Right lobe of liver (tissue), 6 donors: ENCODE measurements at regions not wholly inside any gene's neighbourhood (a gene's known extent, or its start where the extent isn't known, plus 50 kb on each side); places are given as distances from the start of the nearest gene placed in this dataset.

Experiments used
- ATAC-seq, 4 donors: fragments of 200-7000 bp; cut with Tn5 transposase; one replicate each; pipeline ENCODE4 v1.9.1; 2020; ENCODE audit warnings: mild to moderate bottlenecking in 4 of 4, moderate library complexity in 4 of 4
- DNase-seq, 3 donors: peaks; one replicate each; pipeline ENCODE4 v3.0.0-alpha.2; 2020
- H3K27ac ChIP-seq, 3 donors: fragments of 200-600 bp; one replicate each; pipeline ENCODE4 v1.8.0; 2022
- H3K27me3 ChIP-seq, 2 donors: fragments of 200-600 bp; one replicate each; pipeline ENCODE4 v1.8.0; 2022
- H3K36me3 ChIP-seq, 4 donors: fragments of 200-600 bp; sonication (generic) in 1 of 4; one replicate each; pipeline versions ENCODE4 v1.5.1 to v1.8.0; 2017 to 2022; ENCODE audit warnings: control low read depth in 1 of 4
- H3K4me1 ChIP-seq, 4 donors: fragments of 200-600 bp; sonication (generic) in 1 of 4; one replicate each; pipeline versions ENCODE4 v1.5.1 to v1.8.0; 2017 to 2022; ENCODE audit warnings: control low read depth in 1 of 4
- H3K4me3 ChIP-seq, 3 donors: fragments of 200-600 bp; one replicate each; pipeline ENCODE4 v1.8.0; 2022
- H3K9me3 ChIP-seq, 4 donors: fragments of 200-600 bp; sonication (generic) in 1 of 4; one replicate each; pipeline versions ENCODE4 v1.5.1 to v1.8.0; 2017 to 2022; ENCODE audit warnings: control low read depth in 1 of 4
- POLR2A ChIP-seq: fragments of 450-650 bp; IDR thresholded peaks from one replicate; pipeline ENCODE4 v1.6.1; 2017; ENCODE audit warnings: antibody characterized with exemption, mild to moderate bottlenecking
- WGBS: methylation state at CpG from one replicate; pipeline ENCODE4 v1.1.6; 2018; ENCODE audit warnings: low coverage, low lambda C conversion rate; ENCODE audit not compliant: insufficient coverage; ENCODE audit errors: missing lambda C conversion rate; 5-methylcytosine and 5-hydroxymethylcytosine counted together
- intact Hi-C, 2 donors: fragments of 100-400 bp; cut with DNase I; formaldehyde crosslinking; loops; one replicate each; pipeline versions ENCODE4 v1.11.2 to v1.14.1; 2022
- TF ChIP-seq, protein P1 (sequence below), 4 donors: fragments of 200-600 bp in 3 of 4; fragments of 450-650 bp in 1 of 4; IDR thresholded peaks; one replicate each; pipeline versions ENCODE4 v1.5.1 to v1.8.0; 2016 to 2022; ENCODE audit warnings: antibody characterized with exemption in 4 of 4, mild to moderate bottlenecking in 2 of 4
- donor health status: DM: no; HTN: yes; CAD: no.
- donor health status: DM: no; HTN: no; CAD: no.
- donor health status: DM: no; HTN: no; CAD: no.
- donor health status: DM: no; HTN: yes; CAD: no.
- donor health status: DM: no; HTN: yes; CAD: no.

GRCh38 chr5:174364676-174365075 is 319.2 kb downstream of the NSG2 start:
- no peak for DNase-seq
- no peak for ATAC-seq
- TF ChIP-seq, protein P1, sequence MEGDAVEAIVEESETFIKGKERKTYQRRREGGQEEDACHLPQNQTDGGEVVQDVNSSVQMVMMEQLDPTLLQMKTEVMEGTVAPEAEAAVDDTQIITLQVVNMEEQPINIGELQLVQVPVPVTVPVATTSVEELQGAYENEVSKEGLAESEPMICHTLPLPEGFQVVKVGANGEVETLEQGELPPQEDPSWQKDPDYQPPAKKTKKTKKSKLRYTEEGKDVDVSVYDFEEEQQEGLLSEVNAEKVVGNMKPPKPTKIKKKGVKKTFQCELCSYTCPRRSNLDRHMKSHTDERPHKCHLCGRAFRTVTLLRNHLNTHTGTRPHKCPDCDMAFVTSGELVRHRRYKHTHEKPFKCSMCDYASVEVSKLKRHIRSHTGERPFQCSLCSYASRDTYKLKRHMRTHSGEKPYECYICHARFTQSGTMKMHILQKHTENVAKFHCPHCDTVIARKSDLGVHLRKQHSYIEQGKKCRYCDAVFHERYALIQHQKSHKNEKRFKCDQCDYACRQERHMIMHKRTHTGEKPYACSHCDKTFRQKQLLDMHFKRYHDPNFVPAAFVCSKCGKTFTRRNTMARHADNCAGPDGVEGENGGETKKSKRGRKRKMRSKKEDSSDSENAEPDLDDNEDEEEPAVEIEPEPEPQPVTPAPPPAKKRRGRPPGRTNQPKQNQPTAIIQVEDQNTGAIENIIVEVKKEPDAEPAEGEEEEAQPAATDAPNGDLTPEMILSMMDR (IDR thresholded peaks at IDR 0.05) = no peak
- no peak for TF ChIP-seq POLR2A
- no peaks in the 10 kb centered on the region for H3K4me1 ChIP-seq
- no peaks in the 10 kb centered on the region for H3K27me3 ChIP-seq
- no peaks in the 10 kb centered on the region for H3K36me3 ChIP-seq
- WGBS = 64% methylated on average over 2 of the region's 2 CpGs
- no peaks in the 10 kb centered on the region for H3K9me3 ChIP-seq
- intact Hi-C loops = no loop called here
- H3K4me3 ChIP-seq = no peak overlapping the region
- no peak overlapping the region for H3K27ac ChIP-seq

DNA sequence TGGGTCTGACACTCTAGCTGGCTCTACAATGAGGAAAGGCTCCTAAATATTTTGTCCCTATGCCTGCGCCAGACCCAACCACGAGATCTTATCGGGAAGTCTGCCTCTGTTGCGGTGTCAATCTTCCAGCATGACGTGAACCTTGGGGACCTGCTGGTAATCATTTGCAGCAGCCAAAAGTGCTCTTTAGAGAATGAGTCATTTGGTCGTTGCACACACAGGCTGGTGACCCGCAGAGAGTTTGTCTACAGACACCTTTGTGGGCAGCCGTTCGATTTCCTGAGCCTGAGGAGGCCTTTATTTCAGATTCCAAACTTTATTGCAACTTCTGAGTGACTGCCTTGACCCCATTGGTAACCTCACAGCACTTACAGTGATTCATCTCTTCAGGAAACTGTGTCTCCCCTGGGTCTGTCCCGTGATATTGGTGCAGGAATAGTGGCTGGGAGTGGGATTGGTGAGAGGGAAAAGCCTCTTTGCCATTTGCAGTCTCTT is 326.1 kb downstream of the NSG2 start:
- no peaks in the 10 kb centered on the region for H3K27me3 ChIP-seq
- H3K4me3 ChIP-seq = no peak overlapping the region
- H3K36me3 ChIP-seq = no peaks in the 10 kb centered on the region
- 40% methylated on average over 9 of the region's 10 CpGs for WGBS
- TF ChIP-seq POLR2A = no peak
- TF ChIP-seq, protein P1 (IDR thresholded peaks at IDR 0.05) = no peak
- H3K27ac ChIP-seq = no peak overlapping the region
- H3K4me1 ChIP-seq = no peaks in the 10 kb centered on the region
- no peaks in the 10 kb centered on the region for H3K9me3 ChIP-seq
- ATAC-seq (no peak), DNase-seq (no peak)
- intact Hi-C loops = no loop called here

DNA sequence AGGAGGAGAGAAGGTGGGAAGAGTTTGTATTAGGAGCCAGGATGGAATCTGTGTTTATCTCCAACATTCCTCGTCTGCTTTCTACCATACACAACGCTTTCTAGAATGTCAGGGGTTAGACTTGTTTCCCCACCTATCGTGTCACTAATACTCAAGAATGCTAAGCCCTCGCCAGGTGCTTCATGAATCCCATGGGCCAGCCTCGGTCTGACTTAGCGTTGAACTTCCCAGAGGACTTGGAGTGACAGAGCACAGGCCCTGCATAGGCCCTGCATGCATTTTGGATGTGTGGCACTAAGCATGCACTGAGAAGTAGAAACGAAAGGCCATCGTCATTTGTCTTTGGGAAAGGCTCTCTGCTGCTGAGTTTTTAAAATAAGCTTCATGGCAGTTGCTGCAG is 328.7 kb downstream of the NSG2 start:
- no peaks in the 10 kb centered on the region for H3K27me3 ChIP-seq
- no peak for ATAC-seq
- no peak for TF ChIP-seq POLR2A
- TF ChIP-seq, protein P1 (IDR thresholded peaks at IDR 0.05) = no peak
- no peak for DNase-seq
- intact Hi-C loops = no loop called here
- WGBS = 57% methylated on average over 8 of the region's 8 CpGs
- H3K9me3 ChIP-seq = no peaks in the 10 kb centered on the region
- no peak overlapping the region for H3K27ac ChIP-seq
- H3K36me3 ChIP-seq = no peaks in the 10 kb centered on the region
- H3K4me3 ChIP-seq = no peak overlapping the region
- H3K4me1 ChIP-seq = no peaks in the 10 kb centered on the region

- no peaks in the 10 kb centered on the region for H3K36me3 ChIP-seq
- no peaks in the 10 kb centered on the region for H3K27me3 ChIP-seq
- DNase-seq (no peak), ATAC-seq (no peak)
- no peak for TF ChIP-seq POLR2A
- TF ChIP-seq, protein P1 (IDR thresholded peaks at IDR 0.05) = no peak
- intact Hi-C loops = no loop called here
- H3K27ac ChIP-seq = no peak overlapping the region
- no peaks in the 10 kb centered on the region for H3K4me1 ChIP-seq
- H3K4me3 ChIP-seq = no peak overlapping the region
- 57% methylated on average over 4 of the region's 4 CpGs for WGBS
- no peaks in the 10 kb centered on the region for H3K9me3 ChIP-seq
These were observed 330.6 kb downstream of the NSG2 start for GRCh38 chr5:174376056-174376455.
